ENCODE measurements at regions not wholly inside any gene's neighbourhood (a gene's known extent, or its start where the extent isn't known, plus 50 kb on each side); places are given as distances from the start of the nearest gene placed in this dataset.

DNA sequence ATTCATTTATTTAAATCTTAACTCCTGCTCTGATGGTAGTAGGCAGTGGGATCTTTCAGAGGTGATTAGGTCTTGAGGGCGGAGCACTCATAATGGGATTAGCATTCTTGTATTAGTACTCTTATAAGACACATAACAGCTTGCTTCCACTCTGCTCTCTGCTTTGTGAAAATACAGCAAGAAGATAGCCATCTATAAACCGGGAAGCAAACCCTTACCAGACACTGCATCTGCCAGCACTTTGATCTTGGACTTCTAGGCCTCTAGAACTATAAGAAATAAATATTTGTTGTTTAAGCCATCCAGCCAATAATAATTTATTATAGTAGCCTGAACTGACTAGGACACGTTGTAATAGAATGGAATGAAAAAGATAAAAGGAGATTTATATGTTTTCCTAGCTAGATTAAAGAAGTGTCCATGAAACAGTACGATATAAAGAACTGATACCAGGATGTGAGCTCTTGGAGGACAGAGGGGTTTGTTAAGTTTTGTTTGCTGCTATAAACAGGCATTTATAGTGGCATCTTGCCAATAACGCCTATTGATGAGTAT, 869.9 kb downstream of the MRPL39 start:
- DNase-seq (ENCODE audit: low spot score in 2 of 2) (no peak), ATAC-seq (ENCODE audit: low read depth) (no peak)
- Mint-ChIP-seq H3K27me3 (no peaks in the 10 kb centered on the region), H3K9me3 (no peaks in the 10 kb centered on the region), H3K4me3 (no peak overlapping the region), H3K27ac (no peak overlapping the region), H3K36me3 (no peaks in the 10 kb centered on the region), H3K4me1 (no peaks in the 10 kb centered on the region)

DNA sequence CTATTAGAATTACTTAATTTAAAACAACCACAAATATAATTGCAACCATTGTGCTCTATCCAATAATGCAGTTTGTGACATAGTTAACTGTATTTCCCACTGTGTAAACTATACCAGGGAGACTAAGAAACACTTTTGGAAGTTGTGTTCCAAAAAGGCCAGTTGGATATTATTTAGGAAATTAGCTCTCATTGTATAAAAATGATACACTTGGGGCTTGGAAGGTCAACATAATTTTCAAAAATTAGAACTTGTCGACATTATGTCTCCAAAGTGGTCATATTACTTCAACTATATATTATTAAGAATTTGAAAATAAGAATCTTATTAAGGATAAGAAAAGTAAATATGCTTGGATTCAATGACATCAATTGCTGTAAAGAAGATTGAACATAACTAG, 876.6 kb downstream of the MRPL39 start:
- Mint-ChIP-seq H3K4me1 (no peaks in the 10 kb centered on the region), H3K27ac (no peak overlapping the region), H3K27me3 (no peaks in the 10 kb centered on the region), H3K4me3 (no peak overlapping the region), H3K36me3 (no peaks in the 10 kb centered on the region), H3K9me3 (no peaks in the 10 kb centered on the region)
- ATAC-seq (ENCODE audit: low read depth) (no peak), DNase-seq (ENCODE audit: low spot score in 2 of 2) (no peak)

DNA sequence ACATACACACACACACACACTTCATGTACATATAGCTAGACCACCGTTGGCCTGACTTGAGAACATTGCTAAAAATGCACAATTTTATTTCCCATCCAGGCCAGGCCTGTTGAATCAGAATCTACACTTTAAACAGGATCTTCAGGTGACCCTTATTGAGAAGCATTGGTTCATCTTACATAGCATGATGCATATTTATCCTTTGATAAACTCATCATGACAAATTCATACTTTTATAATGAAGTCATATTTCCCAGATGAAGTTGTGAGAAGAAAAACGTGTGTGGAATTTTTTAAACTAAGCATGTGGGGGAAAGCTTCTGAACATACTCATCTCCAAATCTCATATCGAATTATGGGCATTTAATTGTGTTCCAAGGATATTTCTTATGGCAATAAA, 877.7 kb downstream of the MRPL39 start:
- no peak overlapping the region for H3K4me3 Mint-ChIP-seq
- no peaks in the 10 kb centered on the region for H3K27me3 Mint-ChIP-seq
- H3K27ac Mint-ChIP-seq, result no peak overlapping the region
- no peaks in the 10 kb centered on the region for H3K36me3 Mint-ChIP-seq
- no peaks in the 10 kb centered on the region for H3K4me1 Mint-ChIP-seq
- no peak for DNase-seq (ENCODE audit: low spot score in 2 of 2)
- no peak for ATAC-seq (ENCODE audit: low read depth)
- H3K9me3 Mint-ChIP-seq, result no peaks in the 10 kb centered on the region

DNA sequence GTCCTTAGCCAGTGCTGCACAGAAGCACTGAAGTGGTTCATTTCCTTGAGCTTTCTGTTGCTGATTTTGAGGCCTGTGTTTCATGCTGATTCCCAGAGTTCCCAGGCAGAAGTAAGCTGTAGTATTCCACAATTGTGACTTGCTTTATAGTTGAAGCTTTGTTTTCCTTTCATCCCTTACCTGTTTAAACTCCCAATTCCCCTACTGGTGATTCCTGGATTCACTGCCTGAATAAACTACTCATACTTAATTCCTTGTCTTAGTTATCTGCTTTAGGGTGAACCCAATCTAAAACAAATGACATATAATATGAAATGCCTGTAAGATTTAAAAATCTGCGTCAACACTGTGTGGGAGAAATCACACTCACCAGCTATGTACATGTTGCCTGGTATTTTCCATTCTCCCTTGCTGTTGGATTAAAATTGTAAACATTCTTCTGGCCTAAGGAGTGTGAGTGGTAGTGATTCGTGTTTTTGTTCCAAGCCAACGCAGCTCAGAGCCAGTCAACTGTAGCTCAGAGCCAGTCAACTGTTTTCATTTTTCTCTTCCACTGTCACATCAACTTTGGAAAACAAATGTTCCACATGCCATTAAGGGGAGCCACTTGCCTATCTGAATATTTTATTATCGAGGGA, 879.4 kb downstream of the MRPL39 start:
- H3K27ac Mint-ChIP-seq, result no peak overlapping the region
- H3K9me3 Mint-ChIP-seq, result no peaks in the 10 kb centered on the region
- DNase-seq (ENCODE audit: low spot score in 2 of 2) (no peak), ATAC-seq (ENCODE audit: low read depth) (no peak)
- H3K4me1 Mint-ChIP-seq, result no peaks in the 10 kb centered on the region
- H3K27me3 Mint-ChIP-seq, result no peaks in the 10 kb centered on the region
- H3K36me3 Mint-ChIP-seq, result no peaks in the 10 kb centered on the region
- no peak overlapping the region for H3K4me3 Mint-ChIP-seq

DNA sequence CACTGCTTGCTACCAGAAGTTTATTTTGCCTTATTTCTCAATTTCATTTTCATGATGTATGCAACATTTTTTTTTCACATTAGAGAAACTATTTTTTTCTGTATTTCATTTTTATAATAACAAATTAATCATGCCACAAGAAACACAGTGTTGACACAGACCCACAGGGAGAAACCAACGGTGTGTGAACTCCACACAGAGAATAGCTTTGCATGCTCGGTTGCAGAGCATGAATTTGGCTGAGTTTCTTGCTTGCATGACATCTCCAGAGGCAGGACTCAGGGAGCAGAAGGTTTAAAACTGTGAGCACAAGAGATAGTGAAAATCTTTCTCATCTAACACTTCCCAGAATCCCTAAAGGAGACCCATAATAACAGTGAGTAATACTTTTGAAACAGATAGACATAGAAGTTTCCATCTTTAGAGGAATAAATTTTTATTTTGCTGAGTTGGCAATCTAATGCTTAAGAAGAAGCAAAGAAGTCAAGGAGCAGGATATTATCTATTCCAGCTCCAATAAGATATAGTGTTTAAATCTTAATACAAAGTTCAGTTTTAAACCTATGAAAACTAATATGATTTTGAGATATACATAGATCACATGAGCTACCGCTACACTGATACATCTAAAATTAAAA, 890.9 kb downstream of the MRPL39 start:
- no peaks in the 10 kb centered on the region for H3K36me3 Mint-ChIP-seq

DNA sequence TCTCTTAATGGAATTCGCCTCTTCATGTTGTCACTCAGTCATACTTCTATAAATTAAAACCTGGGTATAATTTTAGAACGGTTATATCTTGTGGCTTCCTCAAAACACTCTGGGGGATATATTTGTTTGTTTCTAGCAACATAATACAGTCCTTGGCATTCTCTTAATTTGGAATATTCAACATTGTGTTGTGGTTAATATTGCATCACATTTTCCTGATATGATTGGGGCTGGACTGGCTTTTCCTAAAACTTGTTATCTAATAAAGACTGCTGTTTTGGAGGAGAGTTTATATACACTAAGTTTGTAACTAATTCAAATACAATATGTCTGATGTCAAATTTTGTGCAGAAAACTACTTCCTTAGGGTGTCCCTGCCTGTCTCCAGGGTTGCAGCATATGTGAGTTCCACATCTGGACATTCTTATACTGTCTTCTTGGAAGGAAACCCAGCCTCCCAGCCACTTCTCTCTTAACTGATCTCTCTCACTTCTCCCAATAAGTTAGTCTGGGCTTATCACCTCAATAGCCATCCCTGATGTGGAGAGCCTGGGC, 892.6 kb downstream of the MRPL39 start:
- H3K4me3 Mint-ChIP-seq, result no peak overlapping the region

More for the DNA sequence above, 890.9 kb downstream of the MRPL39 start:
- H3K9me3 Mint-ChIP-seq, result no peaks in the 10 kb centered on the region
- no peak overlapping the region for H3K27ac Mint-ChIP-seq
- peaks cover 2% of the 10 kb centered on the region for H3K27me3 Mint-ChIP-seq
- peaks cover 6% of the 10 kb centered on the region for H3K4me1 Mint-ChIP-seq
- DNase-seq (ENCODE audit: low spot score in 2 of 2) (no peak), ATAC-seq (ENCODE audit: low read depth) (no peak)
- no peak overlapping the region for H3K4me3 Mint-ChIP-seq

DNA sequence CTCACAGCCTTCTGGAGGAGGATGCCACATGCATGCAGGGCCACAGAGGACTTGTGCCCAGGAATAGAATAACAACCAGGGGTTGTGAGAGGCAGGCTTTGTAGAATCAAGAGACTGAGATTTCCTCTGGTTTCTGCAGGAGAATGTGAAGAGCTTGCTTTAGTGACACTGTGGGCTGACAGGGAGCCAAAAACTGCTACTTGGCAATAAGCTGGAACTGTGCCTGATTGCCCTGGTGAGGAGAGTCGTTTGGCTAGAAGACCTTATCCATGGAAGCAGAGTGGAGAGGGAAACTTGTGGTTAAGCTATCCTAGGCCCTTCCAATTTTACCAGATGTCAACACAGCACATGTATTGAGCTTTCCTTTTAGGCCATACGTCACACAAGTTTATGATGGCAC, 902.1 kb downstream of the MRPL39 start:
- H3K4me1 Mint-ChIP-seq, result no peaks in the 10 kb centered on the region

More for the DNA sequence above, 892.6 kb downstream of the MRPL39 start:
- Mint-ChIP-seq H3K27me3 (peaks cover 2% of the 10 kb centered on the region), H3K36me3 (no peaks in the 10 kb centered on the region), H3K9me3 (no peaks in the 10 kb centered on the region), H3K27ac (no peak overlapping the region), H3K4me1 (peaks cover 6% of the 10 kb centered on the region)
- DNase-seq (ENCODE audit: low spot score in 2 of 2), result no peak
- no peak for ATAC-seq (ENCODE audit: low read depth)

DNA sequence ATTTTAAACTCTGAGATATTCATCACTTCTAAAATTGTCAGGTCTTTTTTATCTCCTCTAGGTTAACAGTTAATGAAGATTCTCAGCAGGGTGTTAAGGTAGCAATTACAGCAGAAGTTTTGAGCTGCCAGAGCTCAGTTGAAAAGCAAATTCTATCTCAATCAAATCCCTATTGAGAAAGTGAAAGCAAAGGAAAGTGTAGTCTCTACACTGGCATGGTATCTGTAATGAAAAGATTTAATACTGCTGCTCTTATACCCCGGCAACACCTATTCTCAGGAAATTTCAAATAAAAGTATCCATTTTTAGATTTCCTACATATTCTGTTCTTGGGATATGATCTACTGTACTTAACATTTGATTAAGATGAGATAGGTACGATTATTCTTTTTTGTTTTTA, 913.5 kb downstream of the MRPL39 start:
- Mint-ChIP-seq H3K36me3 (no peaks in the 10 kb centered on the region), H3K4me3 (no peak overlapping the region), H3K9me3 (no peaks in the 10 kb centered on the region), H3K27me3 (no peaks in the 10 kb centered on the region), H3K27ac (no peak overlapping the region), H3K4me1 (peaks cover 3% of the 10 kb centered on the region)
- DNase-seq (ENCODE audit: low spot score in 2 of 2), result no peak
- ATAC-seq (ENCODE audit: low read depth), result no peak

More for the DNA sequence above, 902.1 kb downstream of the MRPL39 start:
- H3K4me3 Mint-ChIP-seq, result no peak overlapping the region
- no peak for ATAC-seq (ENCODE audit: low read depth)
- H3K27me3 Mint-ChIP-seq, result peaks cover 4% of the 10 kb centered on the region
- H3K27ac Mint-ChIP-seq, result no peak overlapping the region
- no peaks in the 10 kb centered on the region for H3K9me3 Mint-ChIP-seq
- DNase-seq (ENCODE audit: low spot score in 2 of 2), result no peak
- H3K36me3 Mint-ChIP-seq, result no peaks in the 10 kb centered on the region

DNA sequence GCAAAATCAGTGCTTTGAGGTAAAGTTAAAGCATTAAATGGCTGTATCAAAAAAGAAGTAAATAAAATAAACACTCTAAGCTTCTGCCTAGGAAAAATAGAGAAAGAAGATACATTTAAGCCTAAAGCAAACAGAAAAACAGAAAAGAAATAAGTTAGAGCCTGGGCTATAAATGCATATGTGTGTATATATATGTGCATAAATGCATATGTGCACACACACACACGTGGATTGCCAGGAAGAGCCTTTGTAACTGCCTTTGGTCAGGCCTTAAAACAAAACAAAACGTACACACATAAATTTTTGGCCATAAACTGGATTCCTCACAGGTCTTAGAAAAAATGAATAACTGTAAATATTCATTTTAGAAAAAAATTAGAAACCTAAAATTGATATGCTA, 925.8 kb downstream of the MRPL39 start:
- Mint-ChIP-seq H3K27me3 (no peaks in the 10 kb centered on the region), H3K27ac (no peak overlapping the region), H3K9me3 (no peaks in the 10 kb centered on the region), H3K4me3 (no peak overlapping the region), H3K36me3 (no peaks in the 10 kb centered on the region), H3K4me1 (peaks cover 3% of the 10 kb centered on the region)
- ATAC-seq (ENCODE audit: low read depth), result no peak
- DNase-seq (ENCODE audit: low spot score in 2 of 2), result no peak

DNA sequence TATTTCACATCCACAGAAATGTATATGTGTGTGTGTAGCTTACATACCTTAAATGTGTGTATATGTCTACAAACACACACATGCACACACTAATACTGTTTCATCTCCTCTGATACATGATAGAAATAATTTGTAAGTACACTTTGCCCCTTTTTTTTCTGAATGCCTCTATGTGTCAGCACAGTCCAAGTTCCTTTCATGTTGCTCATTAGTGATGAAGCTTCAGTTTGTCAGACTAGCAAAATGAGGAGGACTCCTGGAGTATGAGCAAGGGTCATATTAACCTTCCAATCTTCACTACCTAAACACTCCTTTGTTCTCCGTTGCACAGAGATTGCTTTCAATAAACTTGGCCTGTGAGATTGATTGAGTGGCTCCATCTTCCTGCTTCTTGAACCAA, 935.4 kb downstream of the MRPL39 start:
- ATAC-seq (ENCODE audit: low read depth) (no peak), DNase-seq (ENCODE audit: low spot score in 2 of 2) (no peak)
- H3K9me3 Mint-ChIP-seq, result no peaks in the 10 kb centered on the region
- no peaks in the 10 kb centered on the region for H3K36me3 Mint-ChIP-seq
- no peaks in the 10 kb centered on the region for H3K4me1 Mint-ChIP-seq
- no peak overlapping the region for H3K27ac Mint-ChIP-seq
- no peak overlapping the region for H3K4me3 Mint-ChIP-seq
- H3K27me3 Mint-ChIP-seq, result no peaks in the 10 kb centered on the region

DNA sequence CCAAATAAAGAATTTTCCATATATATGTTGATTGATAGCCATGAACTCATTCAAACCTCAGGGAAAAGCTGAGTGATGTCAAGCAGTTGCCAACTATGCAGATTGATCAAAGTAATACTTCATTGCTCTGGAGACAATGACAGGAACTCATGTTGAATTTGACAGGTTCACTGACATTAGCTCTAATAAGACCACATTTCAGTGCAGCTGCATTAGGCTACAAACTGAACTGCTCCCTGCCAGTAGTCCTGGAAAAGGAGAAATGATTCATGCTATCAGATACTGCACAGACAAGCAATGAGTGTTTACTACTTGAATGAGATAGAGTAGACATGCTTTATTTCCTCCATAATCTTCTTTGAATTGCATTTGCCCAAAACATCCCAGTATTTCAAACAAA, 948.4 kb downstream of the MRPL39 start:
- no peak overlapping the region for H3K4me3 Mint-ChIP-seq
- H3K36me3 Mint-ChIP-seq, result no peaks in the 10 kb centered on the region
- H3K27ac Mint-ChIP-seq, result no peak overlapping the region
- ATAC-seq (ENCODE audit: low read depth), result no peak
- H3K27me3 Mint-ChIP-seq, result no peaks in the 10 kb centered on the region
- no peaks in the 10 kb centered on the region for H3K4me1 Mint-ChIP-seq
- DNase-seq (ENCODE audit: low spot score in 2 of 2), result no peak
- no peaks in the 10 kb centered on the region for H3K9me3 Mint-ChIP-seq

DNA sequence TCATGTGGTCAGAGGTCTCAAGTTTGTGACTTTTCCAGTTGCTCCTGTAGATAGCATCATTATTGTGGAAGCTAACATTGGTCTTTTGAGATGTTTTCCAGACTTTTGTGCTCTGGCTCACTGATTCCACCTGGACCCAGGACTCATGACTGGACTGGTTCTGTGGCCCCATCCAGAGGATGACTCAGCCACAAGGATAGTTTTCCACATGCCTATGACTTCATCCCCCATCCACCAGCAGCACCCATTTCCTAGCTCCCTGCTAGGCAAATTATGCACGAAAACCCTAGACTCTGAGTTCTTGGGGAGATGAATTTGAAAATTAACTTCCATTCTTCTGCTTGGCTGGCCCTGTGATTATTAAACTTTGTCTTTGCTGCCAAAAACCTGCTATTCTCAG, 949.3 kb downstream of the MRPL39 start:
- no peak for ATAC-seq (ENCODE audit: low read depth)
- H3K9me3 Mint-ChIP-seq, result no peaks in the 10 kb centered on the region

DNA sequence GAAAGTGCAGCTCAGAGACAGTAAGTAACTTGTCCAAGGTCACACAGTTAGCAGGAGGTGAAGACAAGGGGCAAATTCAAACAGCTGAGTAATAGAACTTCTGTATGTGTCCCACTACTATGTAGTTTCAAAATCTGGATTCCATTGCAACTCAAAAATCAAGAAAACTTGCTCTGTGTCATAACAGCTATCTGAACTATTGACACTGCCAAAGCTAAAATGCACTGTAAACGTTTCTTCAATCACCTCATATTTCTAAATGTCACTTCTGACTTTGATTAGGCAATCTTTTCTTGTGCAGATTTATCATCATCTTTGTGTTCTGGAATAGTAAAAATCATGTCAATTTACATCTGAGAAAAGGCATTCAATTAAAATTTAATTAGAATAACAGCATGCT, 957.6 kb downstream of the MRPL39 start:
- Mint-ChIP-seq H3K27me3 (peaks cover 3% of the 10 kb centered on the region), H3K36me3 (no peaks in the 10 kb centered on the region), H3K27ac (no peak overlapping the region), H3K9me3 (no peaks in the 10 kb centered on the region), H3K4me1 (no peaks in the 10 kb centered on the region), H3K4me3 (no peak overlapping the region)
- ATAC-seq (ENCODE audit: low read depth) (no peak), DNase-seq (ENCODE audit: low spot score in 2 of 2) (no peak)

More for the DNA sequence above, 949.3 kb downstream of the MRPL39 start:
- no peak for DNase-seq (ENCODE audit: low spot score in 2 of 2)
- Mint-ChIP-seq H3K27me3 (peaks cover 2% of the 10 kb centered on the region), H3K4me1 (no peaks in the 10 kb centered on the region), H3K27ac (no peak overlapping the region), H3K36me3 (no peaks in the 10 kb centered on the region), H3K4me3 (no peak overlapping the region)

DNA sequence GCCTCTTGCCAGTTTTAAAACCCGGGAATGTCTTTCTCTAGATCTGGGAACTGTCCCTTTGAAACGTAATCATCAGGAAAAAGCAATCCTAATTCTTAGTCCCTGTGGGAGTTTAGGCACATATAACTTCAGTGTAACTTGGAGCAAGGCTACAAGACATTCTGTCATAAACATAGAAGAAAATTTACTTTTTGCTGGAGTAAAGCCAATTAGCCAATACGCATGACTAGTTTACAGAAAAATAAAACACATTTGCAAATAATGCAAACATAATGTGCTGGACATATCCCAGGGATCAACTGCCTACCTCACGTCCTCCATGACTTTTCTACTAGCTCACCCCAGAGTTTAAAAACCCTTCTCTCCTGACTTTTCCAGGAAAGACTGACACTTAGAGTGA, 970.6 kb downstream of the MRPL39 start:
- Mint-ChIP-seq H3K4me1 (peaks cover 3% of the 10 kb centered on the region), H3K4me3 (no peak overlapping the region), H3K27me3 (no peaks in the 10 kb centered on the region), H3K27ac (no peak overlapping the region), H3K9me3 (no peaks in the 10 kb centered on the region), H3K36me3 (no peaks in the 10 kb centered on the region)
- DNase-seq (ENCODE audit: low spot score in 2 of 2) (no peak), ATAC-seq (ENCODE audit: low read depth) (no peak)

Data from memory B cell (primary cell).